Dermis blood vessel endothelial cell (primary cell): ENCODE measurements at regions not wholly inside any gene's neighbourhood (a gene's known extent, or its start where the extent isn't known, plus 50 kb on each side); places are given as distances from the start of the nearest gene placed in this dataset.
"Not testable (repeated sequence)": the region's sequence is repeated elsewhere in the genome, so short reads cannot be mapped to it uniquely, and the experiment has no call there.

Experiments
- DNase-seq: peaks from one replicate; pipeline ENCODE4 v3.0.0; 2010

- DNase-seq = no peak
Observed at GRCh38 chr3:20456511-20456910, 270.5 kb upstream of the SGO1 start.

DNA sequence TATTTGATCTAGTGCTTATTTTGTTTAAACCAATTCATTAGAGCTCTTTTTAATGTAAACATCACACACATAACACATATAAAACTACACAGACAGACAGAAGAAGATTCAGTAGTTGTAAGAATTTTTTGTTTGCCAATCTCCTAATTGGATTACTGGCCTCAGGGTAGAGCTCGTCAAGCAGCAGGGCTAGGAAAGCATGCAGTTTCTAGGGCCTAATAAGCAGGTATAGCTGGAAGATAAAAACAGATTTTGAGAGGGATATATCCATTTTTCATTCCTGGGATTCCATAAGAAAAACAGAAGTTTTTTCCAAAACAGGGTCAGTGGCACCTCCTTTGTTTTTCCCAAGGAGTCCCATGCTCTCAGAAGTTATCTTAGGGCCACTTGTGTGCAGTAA is 265.2 kb upstream of the SGO1 start:
- DNase-seq = no peak

DNA sequence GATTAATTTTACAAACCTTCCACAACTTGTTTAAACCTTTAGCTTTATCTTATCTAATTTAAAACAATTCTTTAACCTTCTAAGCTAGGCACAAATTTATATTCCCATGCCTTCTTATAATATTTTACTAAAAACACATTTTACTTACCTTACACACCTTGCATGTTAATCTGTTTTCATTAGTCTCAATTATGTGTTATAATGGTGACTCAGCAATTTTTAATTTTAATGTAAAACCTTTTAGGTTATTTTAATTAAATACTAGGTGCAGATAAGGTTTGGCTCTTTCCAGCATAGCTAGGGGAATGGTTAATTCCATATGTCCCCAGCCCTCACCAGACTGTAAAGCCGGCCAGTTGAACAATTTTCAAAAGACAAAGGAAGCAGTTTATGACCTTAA is 264.6 kb upstream of the SGO1 start:
- DNase-seq = no peak

- no peak for DNase-seq
Observed at GRCh38 chr3:20442846-20443245, 256.8 kb upstream of the SGO1 start.

DNA sequence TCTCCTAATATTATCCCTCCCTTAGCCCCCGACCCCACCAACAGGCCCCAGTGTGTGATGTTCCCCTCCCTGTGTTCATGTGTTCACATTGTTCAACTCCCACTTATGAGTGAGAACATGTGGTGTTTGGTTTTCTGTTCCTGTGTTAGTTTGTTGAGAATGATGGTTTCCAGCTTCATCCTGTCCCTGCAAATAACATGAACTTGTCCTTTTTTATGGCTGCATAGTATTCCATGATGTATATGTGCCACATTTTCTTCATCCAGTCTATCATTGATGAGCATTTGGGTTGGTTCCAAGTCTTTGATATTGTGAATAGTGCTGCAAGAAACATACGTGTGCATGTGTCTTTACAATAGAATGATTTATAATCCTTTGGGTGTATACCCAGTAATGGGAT is 241.3 kb upstream of the SGO1 start:
- DNase-seq = not testable (repeated sequence)

DNA sequence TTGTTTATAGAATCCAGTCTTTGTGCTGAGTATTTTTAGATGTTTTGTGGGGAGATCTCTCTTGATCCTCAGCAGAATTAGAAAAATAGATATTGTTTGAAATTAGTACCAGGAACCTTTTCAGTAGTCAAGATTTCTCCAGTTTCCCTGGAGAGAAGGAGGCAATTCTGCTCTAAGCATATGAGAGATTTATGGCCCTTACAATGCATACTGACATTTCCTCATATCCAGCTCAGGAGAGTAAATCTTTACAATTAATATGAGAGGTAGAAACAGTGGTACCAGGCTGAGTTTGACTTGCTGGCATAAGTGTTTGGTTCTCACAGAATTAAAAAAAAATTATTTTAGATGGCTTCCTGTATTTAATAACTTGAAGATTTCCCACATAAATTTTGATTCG is 239.1 kb upstream of the SGO1 start:
- DNase-seq = no peak

- no peak for DNase-seq
Observed at GRCh38 chr3:20424086-20424485, 238.1 kb upstream of the SGO1 start.

- DNase-seq = no peak
Observed at GRCh38 chr3:20422391-20422790, 236.4 kb upstream of the SGO1 start.

GRCh38 chr3:20417388-20418108 is 231.5 kb upstream of the SGO1 start:
- DNase-seq = no peak

DNA sequence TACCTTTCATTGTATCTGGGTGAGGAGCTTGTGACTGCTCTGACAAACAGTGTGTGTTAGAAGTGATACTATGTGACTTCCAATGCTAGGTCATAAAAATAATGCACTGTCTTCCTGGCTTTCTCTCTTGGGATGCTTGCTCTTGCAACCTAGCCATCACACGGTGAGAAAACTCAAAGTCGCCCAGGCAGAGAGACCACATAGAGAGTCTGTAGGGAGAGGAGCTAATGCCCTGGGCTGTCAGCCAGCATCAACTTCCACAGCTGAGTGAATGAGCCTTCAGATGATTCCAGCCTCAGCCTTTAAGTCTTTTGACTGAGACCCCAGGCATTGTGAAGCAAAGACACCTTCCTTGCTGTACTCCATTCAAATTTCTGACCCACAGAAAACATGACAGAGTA is 220.6 kb upstream of the SGO1 start:
- DNase-seq = no peak

GRCh38 chr3:20405744-20406143 is 219.7 kb upstream of the SGO1 start:
- DNase-seq = no peak

- no peak for DNase-seq
Observed at GRCh38 chr3:20405231-20405630, 219.2 kb upstream of the SGO1 start.

GRCh38 chr3:20404741-20405100 is 218.7 kb upstream of the SGO1 start:
- DNase-seq = no peak

GRCh38 chr3:20403986-20404740 is 218.2 kb upstream of the SGO1 start:
- DNase-seq = no peak

DNA sequence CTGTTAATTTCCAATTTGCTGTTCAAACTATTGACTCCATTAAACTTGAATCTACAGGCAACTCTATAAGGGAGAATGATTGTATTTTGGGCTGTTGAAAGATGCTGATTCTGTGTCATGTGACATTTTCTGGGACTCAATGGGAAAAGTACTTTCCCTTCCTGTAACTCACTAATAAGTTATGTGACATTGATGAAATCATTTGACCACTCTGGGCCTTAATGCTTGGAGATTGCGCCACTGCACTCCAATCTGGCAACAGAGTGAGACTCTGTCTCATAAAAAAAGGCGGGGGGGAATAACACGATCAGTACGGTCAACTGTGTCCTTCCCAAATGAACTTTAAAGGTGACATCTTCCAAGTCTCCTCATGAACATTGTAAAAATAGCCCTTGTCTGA is 215.2 kb upstream of the SGO1 start:
- no peak for DNase-seq

GRCh38 chr3:20400686-20401085 is 214.7 kb upstream of the SGO1 start:
- DNase-seq = no peak

- no peak for DNase-seq
Observed at GRCh38 chr3:20400281-20400680, 214.3 kb upstream of the SGO1 start.

- DNase-seq = no peak
Observed at GRCh38 chr3:20396335-20396734, 210.3 kb upstream of the SGO1 start.

DNA sequence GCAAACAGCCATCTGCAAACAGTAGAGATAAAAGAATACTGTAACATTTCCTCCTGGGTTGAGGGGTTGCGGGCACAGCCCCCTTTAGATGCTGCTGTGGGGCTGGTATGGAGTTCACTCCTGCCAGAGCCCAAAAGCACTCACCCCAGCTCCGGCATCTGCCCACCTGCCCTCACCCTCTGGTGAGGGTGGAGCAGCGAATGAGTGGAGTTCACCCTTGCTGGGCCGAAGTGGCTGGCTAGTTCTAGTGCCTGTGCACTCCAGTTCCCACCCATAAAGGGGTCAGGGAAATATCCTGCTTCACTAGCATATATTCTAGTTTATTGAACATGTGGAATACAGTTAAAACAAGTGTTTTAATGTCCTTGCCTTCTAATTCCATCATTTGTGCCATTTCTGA is 209.7 kb upstream of the SGO1 start:
- DNase-seq = no peak

GRCh38 chr3:20394243-20394642 is 208.2 kb upstream of the SGO1 start:
- DNase-seq = no peak

DNA sequence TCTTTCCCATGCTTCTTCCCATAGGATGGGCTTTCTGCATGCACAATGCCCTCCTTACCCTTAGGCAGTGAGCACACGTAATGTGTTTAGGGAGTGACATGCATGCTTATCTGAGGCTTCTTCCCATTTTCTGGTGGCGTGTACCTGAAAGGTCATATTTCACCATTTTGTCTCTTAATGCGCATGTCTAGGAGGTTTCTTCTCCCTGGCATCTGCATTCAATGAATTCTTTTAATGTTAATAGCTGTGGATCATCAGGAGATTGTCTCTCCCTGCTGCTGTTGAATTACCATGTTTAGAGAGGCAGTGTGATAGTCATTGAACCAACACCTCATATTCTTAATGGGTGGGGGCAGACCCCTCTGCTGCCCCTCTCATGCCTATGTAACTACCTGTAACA is 205.6 kb upstream of the SGO1 start:
- DNase-seq = no peak

- DNase-seq = no peak
Observed at GRCh38 chr3:20388971-20389370, 203.0 kb upstream of the SGO1 start.

DNA sequence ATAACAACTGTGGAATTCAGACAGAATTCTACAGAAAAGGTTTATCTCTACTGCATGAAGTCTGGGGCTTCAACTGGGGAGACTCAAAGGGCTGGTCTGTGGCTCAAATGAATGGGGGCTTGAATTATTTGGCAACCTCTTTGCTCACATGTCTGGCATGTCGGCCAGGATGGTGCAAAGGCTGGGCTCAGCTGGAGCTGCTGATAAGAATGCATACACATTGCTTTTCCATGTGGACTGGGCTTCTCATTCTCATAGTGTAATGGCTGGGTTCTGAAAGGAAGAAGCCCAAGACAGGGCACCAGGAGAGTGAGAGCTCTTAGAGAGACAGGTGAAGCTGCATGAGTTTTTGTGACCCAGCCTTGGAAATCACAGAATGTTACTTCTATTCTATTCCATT is 194.3 kb upstream of the SGO1 start:
- DNase-seq = no peak

DNA sequence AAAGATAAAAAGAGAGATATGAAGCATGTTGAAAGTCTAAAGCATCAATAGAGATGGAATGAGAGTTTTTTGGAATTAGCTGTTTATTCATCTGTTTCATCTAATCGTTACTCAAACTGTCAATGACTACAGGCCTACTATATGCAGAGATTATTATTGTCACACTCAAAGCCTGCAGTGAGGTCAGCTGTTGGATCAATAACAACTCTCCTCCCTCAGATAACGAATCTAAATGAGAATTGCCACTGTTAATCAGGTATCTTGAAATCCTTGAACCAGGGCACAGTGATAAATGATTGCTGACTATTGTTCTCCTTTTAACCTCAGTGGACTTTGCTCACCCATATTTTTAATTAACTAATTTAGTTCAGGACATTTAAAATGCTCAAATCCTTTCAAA is 192.3 kb upstream of the SGO1 start:
- no peak for DNase-seq
